Thoracic aorta (tissue), 2 donors: ENCODE measurements at regions not wholly inside any gene's neighbourhood (a gene's known extent, or its start where the extent isn't known, plus 50 kb on each side); places are given as distances from the start of the nearest gene placed in this dataset.

ENCODE experiments used
- ATAC-seq: fragments of 150-250 bp; one replicate; pipeline ENCODE4 v1.8.0; 2017; ENCODE audit warnings: low read depth; ENCODE audit not compliant: insufficient number of reproducible peaks, low FRiP score
- DNase-seq: peaks from one replicate; pipeline ENCODE4 v3.0.0-alpha.2; 2020; ENCODE audit warnings: low spot score
- H3K27ac ChIP-seq, 2 donors: fragments of 200-600 bp; sonication (generic); 1 replicate in 1 of 2; 2 replicates in 1 of 2; pipeline ENCODE4 v1.5.1; 2016; ENCODE audit warnings: mild to moderate bottlenecking in 2 of 2, moderate library complexity in 2 of 2
- H3K27me3 ChIP-seq: fragments of 200-600 bp; sonication (generic); replicated peaks from 2 replicates; pipeline ENCODE4 v1.6.0; 2016; ENCODE audit warnings: mild to moderate bottlenecking; ENCODE audit not compliant: insufficient read depth
- H3K36me3 ChIP-seq: fragments of 200-600 bp; sonication (generic); one replicate; pipeline ENCODE4 v1.5.1; 2016
- H3K4me1 ChIP-seq, 2 donors: fragments of 200-600 bp; sonication (generic); 1 replicate in 1 of 2; 2 replicates in 1 of 2; pipeline versions ENCODE4 v1.5.1 to v1.6.0; 2016; ENCODE audit warnings: low read depth in 2 of 2, mild to moderate bottlenecking in 1 of 2; ENCODE audit not compliant: control insufficient read depth in 1 of 2
- H3K4me3 ChIP-seq: fragments of 200-600 bp; sonication (generic); 2 replicates; pipeline ENCODE4 v1.5.1; 2016; ENCODE audit warnings: mild to moderate bottlenecking
- H3K9me3 ChIP-seq: fragments of 200-600 bp; sonication (generic); 2 replicates; pipeline ENCODE4 v1.5.1; 2016
- CTCF ChIP-seq: fragments of 200-600 bp; sonication (generic); IDR thresholded peaks from one replicate; pipeline ENCODE4 v1.5.1; 2019; ENCODE audit warnings: antibody characterized with exemption

DNA sequence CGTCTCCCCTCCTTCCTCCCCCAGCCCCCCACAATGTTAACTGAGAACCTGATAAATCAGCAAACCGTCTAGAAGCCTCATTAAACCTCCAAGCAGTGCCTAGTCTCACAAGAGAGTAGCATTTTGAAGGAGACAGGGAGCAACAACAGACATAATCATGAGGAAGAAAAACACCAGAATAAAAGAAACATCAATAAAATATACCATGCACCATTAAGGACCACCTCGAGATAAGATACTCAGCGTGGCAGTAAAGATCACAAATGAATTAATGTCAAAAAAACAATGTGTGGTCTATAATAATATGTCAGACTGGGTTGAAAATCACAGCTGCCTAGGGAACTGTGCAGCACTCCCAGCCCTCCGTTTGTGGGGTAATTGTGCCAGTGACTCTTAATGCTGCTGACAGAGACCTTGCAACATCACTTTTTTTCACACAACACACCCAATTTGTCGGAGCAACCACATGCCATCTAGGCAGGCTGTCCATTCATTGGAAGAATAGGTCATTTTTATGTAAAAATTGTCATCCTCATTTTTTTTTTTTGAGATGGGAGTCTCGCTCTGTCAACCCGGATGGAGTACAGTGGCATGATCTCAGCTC lies 450.8 kb upstream of the WWC1 start:
- no peak overlapping the region for H3K4me3 ChIP-seq
- no peak for ATAC-seq

DNA sequence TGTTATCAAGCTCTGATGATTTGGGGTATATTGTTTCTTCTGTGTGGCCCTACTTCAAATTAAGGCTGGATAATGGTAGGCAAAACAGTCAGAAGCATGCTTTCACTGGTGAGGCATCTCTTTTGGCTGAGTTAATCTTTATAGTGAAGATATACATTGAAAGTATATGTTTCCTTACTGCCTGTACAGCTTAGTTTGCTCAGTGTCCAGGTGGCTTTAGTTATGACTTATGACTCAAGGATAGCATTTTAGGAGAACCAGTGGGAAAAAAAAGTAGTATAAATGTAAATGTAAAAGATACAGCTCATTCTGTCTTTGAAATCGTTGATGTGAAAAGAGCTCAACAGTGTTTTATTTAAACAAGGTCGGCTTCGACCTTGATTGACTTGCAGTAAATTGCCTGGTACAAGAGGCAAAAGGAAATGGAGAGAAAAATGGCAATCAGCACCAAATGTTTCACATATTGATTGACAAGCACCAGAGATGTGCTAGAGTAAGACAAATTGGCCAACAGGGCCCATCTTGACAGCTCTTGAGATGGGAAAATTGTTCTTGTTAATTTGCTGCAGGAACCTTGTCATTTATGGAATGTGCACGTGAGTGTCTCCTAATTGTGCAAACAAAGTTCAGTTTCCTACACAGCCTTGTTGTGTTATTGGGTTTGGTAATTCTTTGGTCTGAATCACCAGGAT lies 447.4 kb upstream of the WWC1 start:
- DNase-seq (no peak), ATAC-seq (no peak)
- Histone ChIP-seq H3K4me1 (no peaks in the 10 kb centered on the region), H3K27me3 (no peaks in the 10 kb centered on the region), H3K36me3 (no peaks in the 10 kb centered on the region), H3K4me3 (no peak overlapping the region), H3K27ac (no peak overlapping the region), H3K9me3 (no peaks in the 10 kb centered on the region)
- no peak for TF ChIP-seq CTCF

More for the DNA sequence above, 450.8 kb upstream of the WWC1 start:
- Histone ChIP-seq H3K36me3 (no peaks in the 10 kb centered on the region), H3K9me3 (no peaks in the 10 kb centered on the region), H3K27me3 (no peaks in the 10 kb centered on the region), H3K27ac (no peak overlapping the region), H3K4me1 (no peaks in the 10 kb centered on the region)
- DNase-seq = no peak
- no peak for TF ChIP-seq CTCF

GRCh38 chr5:167845952-167846351 lies 445.5 kb upstream of the WWC1 start:
- no peak overlapping the region for H3K4me3 ChIP-seq
- H3K27me3 ChIP-seq = no peaks in the 10 kb centered on the region
- no peak overlapping the region for H3K27ac ChIP-seq
- no peak for TF ChIP-seq CTCF
- DNase-seq (no peak), ATAC-seq (no peak)
- H3K36me3 ChIP-seq = no peaks in the 10 kb centered on the region
- H3K9me3 ChIP-seq = no peaks in the 10 kb centered on the region
- peaks cover 0 to 4% of the 10 kb centered on the region in 2 donors for H3K4me1 ChIP-seq

GRCh38 chr5:167849874-167850273 lies 441.6 kb upstream of the WWC1 start:
- TF ChIP-seq CTCF = no peak
- no peak overlapping the region for H3K4me3 ChIP-seq
- peaks cover 0 to 18% of the 10 kb centered on the region in 2 donors for H3K4me1 ChIP-seq
- no peaks in the 10 kb centered on the region for H3K36me3 ChIP-seq
- no peaks in the 10 kb centered on the region for H3K27me3 ChIP-seq
- no peak overlapping the region for H3K27ac ChIP-seq
- DNase-seq (no peak), ATAC-seq (no peak)
- no peaks in the 10 kb centered on the region for H3K9me3 ChIP-seq

DNA sequence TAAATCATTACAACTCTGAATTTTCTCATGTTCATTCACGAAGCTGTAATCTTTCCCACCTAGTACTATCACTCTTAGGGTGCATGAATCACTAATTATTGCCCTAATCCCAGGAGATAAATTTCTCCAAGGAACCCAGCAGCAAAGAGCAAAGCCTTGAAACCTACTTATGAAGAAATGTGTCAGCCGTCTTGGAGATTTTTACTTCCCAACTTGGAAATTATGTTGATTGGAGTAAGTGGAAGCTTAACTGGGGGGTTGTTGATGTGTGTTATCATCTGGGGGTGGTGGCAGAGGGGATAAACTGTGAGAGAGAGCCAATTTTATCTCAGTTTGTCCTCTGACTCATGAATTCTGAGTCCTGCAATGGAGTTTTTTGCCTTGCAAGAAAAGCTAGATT lies 440.5 kb upstream of the WWC1 start:
- Histone ChIP-seq H3K36me3 (no peaks in the 10 kb centered on the region), H3K27ac (no peak overlapping the region), H3K4me1 (peaks cover 0 to 18% of the 10 kb centered on the region in 2 donors), H3K27me3 (no peaks in the 10 kb centered on the region), H3K9me3 (no peaks in the 10 kb centered on the region), H3K4me3 (no peak overlapping the region)
- no peak for TF ChIP-seq CTCF
- ATAC-seq (no peak), DNase-seq (no peak)
